ENCODE measurements at regions not wholly inside any gene's neighbourhood (a gene's known extent, or its start where the extent isn't known, plus 50 kb on each side); places are given as distances from the start of the nearest gene placed in this dataset.

DNA sequence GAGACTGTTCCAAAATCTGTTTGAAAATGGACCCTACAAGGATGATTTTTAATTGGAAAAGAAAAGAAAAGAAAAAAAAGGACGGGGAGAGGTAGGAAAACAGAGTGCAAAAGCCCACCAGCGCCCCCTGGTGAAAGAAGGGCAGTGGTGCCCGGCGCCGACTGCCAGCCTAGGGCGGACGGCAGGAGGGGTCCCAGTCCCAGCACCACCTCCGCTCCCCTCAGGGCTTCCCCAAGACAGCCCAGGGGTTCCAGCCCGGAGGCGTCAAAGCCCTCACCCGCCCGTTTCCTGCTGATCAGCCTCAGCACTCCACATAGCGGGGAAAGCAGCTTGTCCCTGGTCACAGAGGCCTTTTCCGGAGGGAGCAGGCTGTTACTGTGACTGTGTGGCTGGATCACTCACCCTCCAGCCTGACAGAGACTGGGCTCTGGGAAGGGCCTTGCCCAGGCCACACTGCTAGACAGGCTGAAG is 213.9 kb downstream of the TFCP2L1 start (continued):
- TF ChIP-seq HNRNPUL1 (IDR thresholded peaks at IDR 0.05; ENCODE audit: low read depth, low read length) (no peak), SP4 (CRISPR knock-in tag; IDR thresholded peaks at IDR 0.05) (no peak), ZKSCAN1 (IDR thresholded peaks at IDR 0.05; ENCODE audit: low read length) (no peak), SP1 (IDR thresholded peaks at IDR 0.05) (no peak), SP1 (CRISPR knock-in tag; IDR thresholded peaks at IDR 0.05) (no peak), ZC3H13 (CRISPR knock-in tag; IDR thresholded peaks at IDR 0.05) (no peak), NFRKB (IDR thresholded peaks at IDR 0.05) (no peak), AKAP8 (CRISPR knock-in tag; IDR thresholded peaks at IDR 0.05) (no peak), CAMTA2 (CRISPR knock-in tag; IDR thresholded peaks at IDR 0.05; ENCODE audit: borderline replicate concordance) (no peak), ZNF260 (CRISPR knock-in tag; IDR thresholded peaks at IDR 0.05; ENCODE audit: borderline replicate concordance, low read depth) (no peak), RAD21 (CRISPR knock-in tag; IDR thresholded peaks at IDR 0.05) (peak; percentile 67), PREB (CRISPR knock-in tag; IDR thresholded peaks at IDR 0.05) (no peak), ZNF251 (CRISPR knock-in tag; IDR thresholded peaks at IDR 0.05) (no peak), CHD2 (IDR thresholded peaks at IDR 0.05; ENCODE audit: low read depth, low read length) (no peak), NPAS2 (CRISPR knock-in tag; IDR thresholded peaks at IDR 0.05; ENCODE audit: borderline replicate concordance) (no peak), XRCC5 (optimal IDR thresholded peaks at IDR 0.05; ENCODE audit: low read length) (peak; percentile 53)
- TF ChIP-seq, protein P1, sequence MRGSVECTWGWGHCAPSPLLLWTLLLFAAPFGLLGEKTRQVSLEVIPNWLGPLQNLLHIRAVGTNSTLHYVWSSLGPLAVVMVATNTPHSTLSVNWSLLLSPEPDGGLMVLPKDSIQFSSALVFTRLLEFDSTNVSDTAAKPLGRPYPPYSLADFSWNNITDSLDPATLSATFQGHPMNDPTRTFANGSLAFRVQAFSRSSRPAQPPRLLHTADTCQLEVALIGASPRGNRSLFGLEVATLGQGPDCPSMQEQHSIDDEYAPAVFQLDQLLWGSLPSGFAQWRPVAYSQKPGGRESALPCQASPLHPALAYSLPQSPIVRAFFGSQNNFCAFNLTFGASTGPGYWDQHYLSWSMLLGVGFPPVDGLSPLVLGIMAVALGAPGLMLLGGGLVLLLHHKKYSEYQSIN (CRISPR knock-in tag; IDR thresholded peaks at IDR 0.05; ENCODE audit: borderline replicate concordance) = no peak
- TF ChIP-seq, protein P2, sequence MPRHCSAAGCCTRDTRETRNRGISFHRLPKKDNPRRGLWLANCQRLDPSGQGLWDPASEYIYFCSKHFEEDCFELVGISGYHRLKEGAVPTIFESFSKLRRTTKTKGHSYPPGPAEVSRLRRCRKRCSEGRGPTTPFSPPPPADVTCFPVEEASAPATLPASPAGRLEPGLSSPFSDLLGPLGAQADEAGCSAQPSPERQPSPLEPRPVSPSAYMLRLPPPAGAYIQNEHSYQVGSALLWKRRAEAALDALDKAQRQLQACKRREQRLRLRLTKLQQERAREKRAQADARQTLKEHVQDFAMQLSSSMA (CRISPR knock-in tag; IDR thresholded peaks at IDR 0.05) = no peak
- TF ChIP-seq, protein P3, sequence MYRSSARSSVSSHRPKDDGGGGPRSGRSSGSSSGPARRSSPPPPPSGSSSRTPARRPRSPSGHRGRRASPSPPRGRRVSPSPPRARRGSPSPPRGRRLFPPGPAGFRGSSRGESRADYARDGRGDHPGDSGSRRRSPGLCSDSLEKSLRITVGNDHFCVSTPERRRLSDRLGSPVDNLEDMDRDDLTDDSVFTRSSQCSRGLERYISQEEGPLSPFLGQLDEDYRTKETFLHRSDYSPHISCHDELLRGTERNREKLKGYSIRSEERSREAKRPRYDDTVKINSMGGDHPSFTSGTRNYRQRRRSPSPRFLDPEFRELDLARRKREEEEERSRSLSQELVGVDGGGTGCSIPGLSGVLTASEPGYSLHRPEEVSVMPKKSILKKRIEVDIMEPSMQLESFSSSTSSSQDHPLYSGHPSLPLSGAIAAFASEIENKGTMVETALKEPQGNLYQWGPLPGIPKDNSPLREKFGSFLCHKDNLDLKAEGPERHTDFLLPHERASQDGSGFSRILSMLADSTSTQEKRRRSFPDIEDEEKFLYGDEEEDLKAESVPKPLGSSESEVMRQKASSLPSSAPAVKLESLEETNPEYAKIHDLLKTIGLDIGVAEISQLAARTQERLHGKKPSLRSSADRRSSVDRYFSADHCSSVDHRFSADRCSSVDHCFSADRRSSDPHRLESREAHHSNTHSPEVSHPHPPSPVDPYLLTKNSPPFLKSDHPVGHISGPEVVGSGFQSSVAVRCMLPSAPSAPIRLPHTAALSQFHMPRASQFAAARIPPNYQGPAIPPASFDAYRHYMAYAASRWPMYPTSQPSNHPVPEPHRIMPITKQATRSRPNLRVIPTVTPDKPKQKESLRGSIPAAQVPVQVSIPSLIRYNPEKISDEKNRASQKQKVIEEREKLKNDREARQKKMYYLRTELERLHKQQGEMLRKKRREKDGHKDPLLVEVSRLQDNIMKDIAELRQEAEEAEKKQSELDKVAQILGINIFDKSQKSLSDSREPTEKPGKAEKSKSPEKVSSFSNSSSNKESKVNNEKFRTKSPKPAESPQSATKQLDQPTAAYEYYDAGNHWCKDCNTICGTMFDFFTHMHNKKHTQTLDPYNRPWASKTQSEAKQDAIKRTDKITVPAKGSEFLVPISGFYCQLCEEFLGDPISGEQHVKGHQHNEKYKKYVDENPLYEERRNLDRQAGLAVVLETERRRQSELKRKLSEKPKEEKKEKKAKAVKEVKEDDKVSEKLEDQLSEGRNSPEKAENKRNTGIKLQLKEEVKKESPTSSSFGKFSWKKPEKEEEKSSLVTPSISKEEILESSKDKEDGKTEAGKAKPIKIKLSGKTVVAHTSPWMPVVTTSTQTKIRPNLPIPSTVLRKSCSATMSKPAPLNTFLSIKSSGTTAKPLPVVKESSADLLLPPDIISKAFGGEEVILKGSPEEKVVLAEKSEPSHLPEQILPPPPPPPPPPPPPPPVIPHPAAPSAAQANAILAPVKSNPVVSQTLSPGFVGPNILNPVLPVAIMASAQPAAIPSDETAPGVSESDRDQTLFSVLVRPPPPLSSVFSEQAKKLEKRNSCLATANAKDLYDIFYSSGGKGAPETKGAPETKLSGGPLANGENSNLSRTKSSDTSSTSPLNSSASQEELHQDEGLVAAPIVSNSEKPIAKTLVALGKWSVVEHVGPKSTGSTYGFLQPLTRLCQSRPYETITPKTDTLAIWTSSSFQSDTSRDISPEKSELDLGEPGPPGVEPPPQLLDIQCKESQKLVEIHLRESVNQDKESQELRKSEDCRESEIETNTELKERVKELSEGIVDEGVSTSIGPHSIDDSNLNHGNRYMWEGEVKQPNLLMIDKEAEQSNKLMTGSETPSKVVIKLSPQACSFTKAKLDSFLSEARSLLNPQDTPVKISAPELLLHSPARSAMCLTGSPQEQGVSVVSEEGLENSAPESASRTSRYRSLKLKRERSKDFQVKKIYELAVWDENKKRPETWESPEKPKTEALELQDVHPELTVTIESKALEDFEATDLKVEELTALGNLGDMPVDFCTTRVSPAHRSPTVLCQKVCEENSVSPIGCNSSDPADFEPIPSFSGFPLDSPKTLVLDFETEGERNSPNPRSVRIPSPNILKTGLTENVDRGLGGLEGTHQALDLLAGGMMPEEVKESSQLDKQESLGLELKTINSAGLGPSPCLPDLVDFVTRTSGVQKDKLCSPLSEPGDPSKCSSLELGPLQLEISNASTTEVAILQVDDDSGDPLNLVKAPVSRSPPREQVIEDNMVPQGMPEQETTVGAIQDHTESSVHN (CRISPR knock-in tag; IDR thresholded peaks at IDR 0.05) = no peak
- TF ChIP-seq, protein P4, sequence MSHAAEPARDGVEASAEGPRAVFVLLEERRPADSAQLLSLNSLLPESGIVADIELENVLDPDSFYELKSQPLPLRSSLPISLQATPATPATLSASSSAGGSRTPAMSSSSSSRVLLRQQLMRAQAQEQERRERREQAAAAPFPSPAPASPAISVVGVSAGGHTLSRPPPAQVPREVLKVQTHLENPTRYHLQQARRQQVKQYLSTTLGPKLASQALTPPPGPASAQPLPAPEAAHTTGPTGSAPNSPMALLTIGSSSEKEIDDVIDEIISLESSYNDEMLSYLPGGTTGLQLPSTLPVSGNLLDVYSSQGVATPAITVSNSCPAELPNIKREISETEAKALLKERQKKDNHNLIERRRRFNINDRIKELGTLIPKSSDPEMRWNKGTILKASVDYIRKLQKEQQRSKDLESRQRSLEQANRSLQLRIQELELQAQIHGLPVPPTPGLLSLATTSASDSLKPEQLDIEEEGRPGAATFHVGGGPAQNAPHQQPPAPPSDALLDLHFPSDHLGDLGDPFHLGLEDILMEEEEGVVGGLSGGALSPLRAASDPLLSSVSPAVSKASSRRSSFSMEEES (CRISPR knock-in tag; IDR thresholded peaks at IDR 0.05) = no peak

All from HepG2 (cell line).